OCI-LY7 (cell line): ENCODE measurements at regions not wholly inside any gene's neighbourhood (a gene's known extent, or its start where the extent isn't known, plus 50 kb on each side); places are given as distances from the start of the nearest gene placed in this dataset.

ENCODE experiments used
- EZH2phosphoT487 ChIP-seq: fragments of 200-600 bp; sonication (generic); IDR thresholded peaks from 2 replicates; pipeline ENCODE4 v1.6.1; 2018; ENCODE audit warnings: low read depth, borderline replicate concordance, mild to moderate bottlenecking, mixed run types, antibody characterized with exemption, low read length, moderate library complexity, mixed read lengths
- TF ChIP-seq, protein P1 (sequence below): fragments of 200-600 bp; sonication (generic); conservative IDR thresholded peaks from 2 replicates; pipeline ENCODE4 v1.5.1; 2014; ENCODE audit warnings: mild to moderate bottlenecking, antibody characterized with exemption, low read length, moderate library complexity, mixed read lengths

DNA sequence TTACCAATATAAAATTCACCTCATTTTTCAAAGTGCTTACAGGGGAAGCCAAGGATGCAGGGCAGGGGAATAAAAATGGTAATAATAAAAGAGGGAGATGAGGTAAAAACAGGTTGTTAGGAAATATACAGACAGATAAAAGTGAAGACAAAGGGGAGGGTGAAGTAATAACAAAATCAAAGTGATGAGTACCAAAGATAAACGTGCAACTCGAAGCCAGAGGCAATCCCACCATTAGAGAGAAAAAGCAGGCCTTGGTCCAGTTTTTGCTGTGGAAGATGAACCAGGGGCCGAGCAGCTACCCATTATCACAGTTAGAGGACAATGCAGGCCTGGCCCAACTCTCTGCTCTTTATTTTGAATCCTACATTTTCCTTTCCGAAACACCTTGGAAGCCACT lies 99.6 kb upstream of the UPP2 start:
- TF ChIP-seq, protein P1, sequence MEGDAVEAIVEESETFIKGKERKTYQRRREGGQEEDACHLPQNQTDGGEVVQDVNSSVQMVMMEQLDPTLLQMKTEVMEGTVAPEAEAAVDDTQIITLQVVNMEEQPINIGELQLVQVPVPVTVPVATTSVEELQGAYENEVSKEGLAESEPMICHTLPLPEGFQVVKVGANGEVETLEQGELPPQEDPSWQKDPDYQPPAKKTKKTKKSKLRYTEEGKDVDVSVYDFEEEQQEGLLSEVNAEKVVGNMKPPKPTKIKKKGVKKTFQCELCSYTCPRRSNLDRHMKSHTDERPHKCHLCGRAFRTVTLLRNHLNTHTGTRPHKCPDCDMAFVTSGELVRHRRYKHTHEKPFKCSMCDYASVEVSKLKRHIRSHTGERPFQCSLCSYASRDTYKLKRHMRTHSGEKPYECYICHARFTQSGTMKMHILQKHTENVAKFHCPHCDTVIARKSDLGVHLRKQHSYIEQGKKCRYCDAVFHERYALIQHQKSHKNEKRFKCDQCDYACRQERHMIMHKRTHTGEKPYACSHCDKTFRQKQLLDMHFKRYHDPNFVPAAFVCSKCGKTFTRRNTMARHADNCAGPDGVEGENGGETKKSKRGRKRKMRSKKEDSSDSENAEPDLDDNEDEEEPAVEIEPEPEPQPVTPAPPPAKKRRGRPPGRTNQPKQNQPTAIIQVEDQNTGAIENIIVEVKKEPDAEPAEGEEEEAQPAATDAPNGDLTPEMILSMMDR = no peak
- no peak for TF ChIP-seq EZH2phosphoT487
